Calu3 (cell line): ENCODE measurements at regions not wholly inside any gene's neighbourhood (a gene's known extent, or its start where the extent isn't known, plus 50 kb on each side); places are given as distances from the start of the nearest gene placed in this dataset.

Experiments
- BruUV-seq: library from RNA; stranded (reverse); fragments of 400-500 nt; replicated peaks from 2 replicates; lab custom pipeline; 2021; lab: Mats Ljungman, UMichigan
- CTCF ChIA-PET: fragments of 300-600 bp; sonication (Branson Sonifier 250); formaldehyde crosslinking; loops from one replicate; lab custom pipeline; 2022; ENCODE audit warnings: antibody characterized with exemption; lab: Charles Lee
- DNase-seq: peaks from one replicate; pipeline ENCODE4 v3.0.0; 2022
- H3K27ac Mint-ChIP-seq: one replicate; pipeline ENCODE4 v1.8.0; 2022; ENCODE audit warnings: mixed read lengths; ENCODE audit not compliant: unreplicated experiment
- H3K27me3 Mint-ChIP-seq: one replicate; pipeline ENCODE4 v1.8.0; 2022; ENCODE audit warnings: mixed read lengths; ENCODE audit not compliant: unreplicated experiment
- H3K36me3 Mint-ChIP-seq: one replicate; pipeline ENCODE4 v1.8.0; 2022; ENCODE audit warnings: mild to moderate bottlenecking, moderate library complexity, mixed read lengths; ENCODE audit not compliant: insufficient read depth, unreplicated experiment
- H3K4me1 Mint-ChIP-seq: one replicate; pipeline ENCODE4 v1.8.0; 2022; ENCODE audit warnings: mild to moderate bottlenecking, low read depth, mixed read lengths; ENCODE audit not compliant: unreplicated experiment
- H3K4me3 Mint-ChIP-seq: one replicate; pipeline ENCODE4 v1.8.0; 2022; ENCODE audit warnings: mild to moderate bottlenecking, low read depth, moderate library complexity, mixed read lengths; ENCODE audit not compliant: unreplicated experiment
- H3K9me3 Mint-ChIP-seq: one replicate; pipeline ENCODE4 v1.8.0; 2022; ENCODE audit warnings: low read depth, mixed read lengths; ENCODE audit not compliant: unreplicated experiment
- intact Hi-C: fragments of 100-400 bp; cut with micrococcal nuclease; formaldehyde crosslinking; loops from one replicate; pipeline ENCODE4 v1.10.0; 2022; ENCODE audit not compliant: unreplicated experiment
- TF ChIP-seq, protein P1 (sequence below): fragments of 200-600 bp; IDR thresholded peaks from one replicate; pipeline ENCODE4 v1.8.0; 2022; ENCODE audit warnings: antibody characterized with exemption; ENCODE audit not compliant: unreplicated experiment

GRCh38 chr3:181274025-181274424 lies 284.5 kb upstream of the DNAJC19 start:
- BruUV-seq = no TSS peak
- CTCF ChIA-PET = no interaction called here
- H3K27me3 Mint-ChIP-seq = no peaks in the 10 kb centered on the region

DNA sequence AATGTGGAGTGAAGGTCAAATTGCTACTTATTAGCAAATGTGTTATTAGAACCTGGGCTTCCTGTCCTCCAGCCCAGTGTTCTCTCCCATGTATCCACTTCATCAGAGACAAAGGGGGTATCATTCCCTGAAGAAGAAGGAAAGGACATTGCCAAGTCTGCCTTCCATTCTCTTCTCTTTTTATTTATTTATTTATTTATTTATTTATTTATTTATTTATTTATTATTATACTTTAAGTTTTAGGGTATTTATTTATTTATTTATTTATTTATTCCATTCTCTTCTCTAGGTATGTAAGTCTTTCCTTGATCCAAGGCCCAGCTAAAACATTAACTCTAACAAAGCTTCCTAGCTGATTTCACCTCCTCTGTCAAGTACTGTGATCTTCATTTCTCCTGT lies 277.8 kb upstream of the DNAJC19 start:
- DNase-seq = no peak
- H3K9me3 Mint-ChIP-seq = no peaks in the 10 kb centered on the region
- H3K36me3 Mint-ChIP-seq = no peaks in the 10 kb centered on the region
- H3K4me1 Mint-ChIP-seq = no peaks in the 10 kb centered on the region
- H3K4me3 Mint-ChIP-seq = no peak overlapping the region
- TF ChIP-seq, protein P1, sequence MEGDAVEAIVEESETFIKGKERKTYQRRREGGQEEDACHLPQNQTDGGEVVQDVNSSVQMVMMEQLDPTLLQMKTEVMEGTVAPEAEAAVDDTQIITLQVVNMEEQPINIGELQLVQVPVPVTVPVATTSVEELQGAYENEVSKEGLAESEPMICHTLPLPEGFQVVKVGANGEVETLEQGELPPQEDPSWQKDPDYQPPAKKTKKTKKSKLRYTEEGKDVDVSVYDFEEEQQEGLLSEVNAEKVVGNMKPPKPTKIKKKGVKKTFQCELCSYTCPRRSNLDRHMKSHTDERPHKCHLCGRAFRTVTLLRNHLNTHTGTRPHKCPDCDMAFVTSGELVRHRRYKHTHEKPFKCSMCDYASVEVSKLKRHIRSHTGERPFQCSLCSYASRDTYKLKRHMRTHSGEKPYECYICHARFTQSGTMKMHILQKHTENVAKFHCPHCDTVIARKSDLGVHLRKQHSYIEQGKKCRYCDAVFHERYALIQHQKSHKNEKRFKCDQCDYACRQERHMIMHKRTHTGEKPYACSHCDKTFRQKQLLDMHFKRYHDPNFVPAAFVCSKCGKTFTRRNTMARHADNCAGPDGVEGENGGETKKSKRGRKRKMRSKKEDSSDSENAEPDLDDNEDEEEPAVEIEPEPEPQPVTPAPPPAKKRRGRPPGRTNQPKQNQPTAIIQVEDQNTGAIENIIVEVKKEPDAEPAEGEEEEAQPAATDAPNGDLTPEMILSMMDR = no peak
- BruUV-seq = no TSS peak
- CTCF ChIA-PET = no interaction called here
- intact Hi-C loops = no loop called here
- H3K27ac Mint-ChIP-seq = no peak overlapping the region
- H3K27me3 Mint-ChIP-seq = no peaks in the 10 kb centered on the region

More at GRCh38 chr3:181274025-181274424, 284.5 kb upstream of the DNAJC19 start:
- H3K9me3 Mint-ChIP-seq = no peaks in the 10 kb centered on the region
- TF ChIP-seq, protein P1 = no peak
- H3K36me3 Mint-ChIP-seq = no peaks in the 10 kb centered on the region
- intact Hi-C loops = loop anchor here (10.0 kb wide), 1 partner anchor 289 kb away; the partner anchor contains the start of gene DNAJC19
- no peak for DNase-seq
- no peak overlapping the region for H3K27ac Mint-ChIP-seq
- no peak overlapping the region for H3K4me3 Mint-ChIP-seq
- peaks cover 19% of the 10 kb centered on the region for H3K4me1 Mint-ChIP-seq

- DNase-seq = peak; percentile 13
- TF ChIP-seq, protein P1 = no peak
Observed at GRCh38 chr3:181265750-181266333, 276.3 kb upstream of the DNAJC19 start.

GRCh38 chr3:181264486-181264885 lies 274.9 kb upstream of the DNAJC19 start:
- TF ChIP-seq, protein P1 = no peak
- H3K9me3 Mint-ChIP-seq = no peaks in the 10 kb centered on the region
- no peaks in the 10 kb centered on the region for H3K27me3 Mint-ChIP-seq
- no peaks in the 10 kb centered on the region for H3K4me1 Mint-ChIP-seq
- CTCF ChIA-PET = no interaction called here
- no peaks in the 10 kb centered on the region for H3K36me3 Mint-ChIP-seq
- DNase-seq = no peak
- no peak overlapping the region for H3K4me3 Mint-ChIP-seq
- H3K27ac Mint-ChIP-seq = no peak overlapping the region
- intact Hi-C loops = no loop called here
- no TSS peak for BruUV-seq

More at GRCh38 chr3:181265750-181266333, 276.3 kb upstream of the DNAJC19 start:
- Mint-ChIP-seq H3K4me1 (no peaks in the 10 kb centered on the region), H3K4me3 (peak overlapping the region; percentile 72), H3K27me3 (no peaks in the 10 kb centered on the region), H3K36me3 (no peaks in the 10 kb centered on the region), H3K27ac (peak overlapping the region; percentile 91), H3K9me3 (no peaks in the 10 kb centered on the region)
- BruUV-seq = no TSS peak
- intact Hi-C loops = no loop called here
- CTCF ChIA-PET = interaction anchor here (0.6 kb wide), 2 partner anchors 13 to 288 kb away, joined by 3 to 4 read pairs; no protein-coding TSS in a partner anchor
